T-helper 9 cell (primary cell): ENCODE measurements at regions not wholly inside any gene's neighbourhood (a gene's known extent, or its start where the extent isn't known, plus 50 kb on each side); places are given as distances from the start of the nearest gene placed in this dataset.

Experiments used
- DNase-seq: peaks from one replicate; pipeline ENCODE4 v3.0.0-alpha.2; 2020

- DNase-seq = no peak
These were observed 243.8 kb downstream of the RPS24 start for GRCh38 chr10:78277314-78278057.

DNA sequence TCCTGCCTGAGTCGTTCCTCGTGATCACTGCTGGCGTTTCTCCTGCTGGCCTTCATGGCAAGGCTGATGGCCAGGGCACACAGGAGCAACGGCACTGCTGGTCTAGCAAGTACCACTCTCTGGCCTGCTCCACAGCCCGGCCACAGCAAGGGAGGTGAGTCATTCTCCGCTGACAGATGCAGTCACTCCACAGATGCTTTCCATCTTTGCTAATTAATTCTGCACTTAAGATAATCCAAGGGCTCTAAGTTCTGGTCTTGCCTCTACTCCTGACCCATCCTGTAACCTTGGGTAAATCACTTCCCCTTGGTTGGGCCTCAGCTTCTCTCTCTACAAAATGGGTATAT is 244.4 kb downstream of the RPS24 start:
- no peak for DNase-seq

DNA sequence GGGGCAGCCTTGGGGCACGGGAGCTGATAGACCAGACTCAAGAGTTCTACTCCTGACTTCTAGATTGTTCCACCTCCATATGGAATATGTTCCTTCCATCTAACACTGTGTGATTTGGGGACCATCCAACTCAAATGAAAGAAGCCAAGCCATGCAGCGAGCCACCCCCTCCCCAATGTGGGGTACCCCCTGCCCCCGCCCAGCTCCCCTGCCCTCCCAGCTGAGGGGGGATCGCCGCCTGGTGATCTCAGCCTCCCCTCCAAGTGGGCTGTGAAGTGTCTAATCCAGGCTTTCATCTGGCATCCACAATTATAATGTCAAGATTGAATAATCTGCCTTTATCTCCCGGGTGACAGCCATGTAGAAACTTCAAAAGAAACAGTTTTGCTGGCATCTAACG is 246.1 kb downstream of the RPS24 start:
- no peak for DNase-seq

DNA sequence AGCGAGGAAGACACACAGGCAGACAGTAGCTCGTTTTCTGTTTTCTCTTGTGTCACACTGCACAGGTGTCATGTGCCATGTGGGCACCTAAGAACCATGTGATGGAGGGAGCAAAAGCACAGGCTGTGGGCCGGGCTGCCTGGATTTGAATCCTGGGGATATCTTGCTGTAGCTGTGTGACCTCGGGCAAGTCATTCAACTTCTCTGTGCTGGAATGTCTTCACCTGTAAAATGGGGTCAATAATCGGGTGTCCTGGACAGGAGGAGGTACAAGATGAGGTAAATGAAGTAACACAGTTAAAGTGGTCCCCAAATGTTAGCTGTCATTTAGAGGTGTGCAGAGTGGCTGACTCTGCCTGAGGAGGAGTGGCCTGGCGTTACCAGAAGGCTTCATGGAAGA is 246.9 kb downstream of the RPS24 start:
- no peak for DNase-seq

DNA sequence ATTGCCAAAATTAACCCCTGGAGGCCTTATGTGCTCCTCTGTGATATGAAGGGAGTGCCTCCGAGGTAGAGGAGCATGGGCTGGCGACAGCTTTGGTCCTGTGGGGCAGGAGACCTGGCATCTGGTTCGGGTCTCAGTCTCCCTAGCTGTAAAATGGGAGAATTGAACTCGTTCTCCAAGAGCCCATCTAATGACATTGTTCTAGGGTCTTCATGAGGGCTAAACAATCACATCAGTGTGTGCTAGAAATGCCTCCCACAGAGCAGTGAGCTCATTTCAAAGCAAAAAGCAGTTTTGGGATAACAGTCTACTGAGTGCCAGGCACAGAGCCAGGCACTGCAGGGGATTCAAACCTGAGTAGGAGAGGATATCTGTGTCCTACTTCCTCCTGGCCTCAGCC is 248.0 kb downstream of the RPS24 start:
- no peak for DNase-seq

DNA sequence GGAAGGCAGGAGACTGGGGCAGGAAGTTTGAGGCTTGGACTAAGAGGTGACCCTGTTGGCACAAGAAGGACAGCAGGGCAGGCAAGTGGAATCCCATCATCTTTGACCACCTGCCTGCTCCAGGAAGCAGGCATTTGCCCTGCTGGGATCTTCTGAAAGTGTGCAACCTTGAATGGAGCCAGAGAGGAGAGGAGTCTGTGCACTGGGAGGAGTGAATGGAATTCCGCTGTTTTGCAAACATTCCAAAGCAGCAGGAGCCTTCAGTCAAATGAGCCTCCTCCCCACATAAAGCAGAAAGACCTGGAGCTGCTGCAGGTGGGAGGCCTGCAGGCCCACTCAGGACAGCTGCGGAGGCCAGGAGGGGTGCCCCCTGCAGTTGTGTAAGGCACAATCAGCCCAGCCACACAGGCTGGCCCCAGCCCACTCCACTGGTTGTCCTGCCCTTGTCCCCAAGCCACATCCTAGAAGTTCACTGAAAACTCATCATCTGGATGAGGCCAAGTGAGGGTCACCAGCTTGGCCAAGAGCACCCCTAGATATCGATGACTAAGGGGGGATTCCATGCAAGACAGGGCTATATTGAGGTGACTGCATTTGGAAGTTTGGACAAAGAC is 249.5 kb downstream of the RPS24 start:
- no peak for DNase-seq

- no peak for DNase-seq
These were observed 250.7 kb downstream of the RPS24 start for GRCh38 chr10:78284381-78284780.

DNA sequence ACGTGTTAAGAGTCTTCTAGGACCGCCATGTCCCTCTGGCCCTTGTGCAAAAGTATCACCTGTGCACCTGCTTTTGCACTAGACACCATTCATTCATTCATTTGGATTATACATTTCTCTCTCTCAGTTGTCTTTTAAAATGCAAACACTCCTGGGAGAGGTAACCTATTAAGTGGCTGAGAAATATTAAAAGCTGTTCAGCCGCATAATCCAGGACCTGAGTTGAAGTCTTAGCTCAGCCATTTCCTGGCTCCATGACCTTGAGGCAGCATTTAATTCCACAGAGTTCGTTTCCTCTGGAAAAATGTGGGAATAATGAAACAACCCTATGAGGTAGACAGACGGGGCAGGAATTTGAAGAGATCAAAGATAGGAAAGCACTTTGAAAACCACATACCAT is 251.6 kb downstream of the RPS24 start:
- DNase-seq = no peak

DNA sequence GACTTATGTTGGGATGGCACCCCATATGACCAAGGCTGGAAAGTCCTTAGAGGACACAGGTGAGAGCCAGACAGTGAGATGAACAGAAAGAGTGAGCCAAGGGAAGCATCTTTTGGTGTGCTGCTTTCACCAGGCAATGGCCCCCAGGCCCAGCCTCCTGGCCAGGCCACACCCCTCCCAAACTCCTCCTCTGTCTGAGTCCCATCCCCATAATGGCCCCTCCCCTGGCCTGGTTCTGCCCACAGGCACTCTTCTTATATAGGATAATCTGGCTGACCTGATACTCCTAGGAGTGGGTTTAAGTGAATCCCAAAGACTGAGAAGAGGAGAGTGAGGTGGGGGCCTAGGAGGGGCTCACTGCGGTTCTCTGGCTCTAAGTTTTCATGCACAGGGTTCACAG is 252.5 kb downstream of the RPS24 start:
- DNase-seq = no peak

GRCh38 chr10:78286668-78287067 is 253.0 kb downstream of the RPS24 start:
- DNase-seq = no peak

- no peak for DNase-seq
These were observed 254.0 kb downstream of the RPS24 start for GRCh38 chr10:78287618-78288017.

DNA sequence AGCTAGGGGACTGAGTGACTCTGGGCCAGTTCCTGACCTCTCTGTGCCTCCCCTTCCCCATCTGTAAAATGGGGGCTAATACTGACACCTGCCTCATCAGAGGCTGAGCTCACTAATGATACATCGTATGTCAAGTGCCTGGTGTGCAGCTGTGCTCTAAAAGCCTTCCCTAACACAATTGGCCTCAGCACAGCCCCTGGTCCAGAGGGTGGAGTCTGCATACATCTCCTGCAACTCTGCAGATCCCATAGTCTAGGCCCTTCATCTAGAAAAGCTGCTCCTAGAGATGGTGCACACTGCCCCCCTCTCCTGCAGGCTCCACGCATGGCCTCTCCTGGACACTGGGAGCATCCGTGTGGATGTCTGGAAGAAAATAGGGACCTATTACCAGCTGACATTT is 255.0 kb downstream of the RPS24 start:
- DNase-seq = no peak

DNA sequence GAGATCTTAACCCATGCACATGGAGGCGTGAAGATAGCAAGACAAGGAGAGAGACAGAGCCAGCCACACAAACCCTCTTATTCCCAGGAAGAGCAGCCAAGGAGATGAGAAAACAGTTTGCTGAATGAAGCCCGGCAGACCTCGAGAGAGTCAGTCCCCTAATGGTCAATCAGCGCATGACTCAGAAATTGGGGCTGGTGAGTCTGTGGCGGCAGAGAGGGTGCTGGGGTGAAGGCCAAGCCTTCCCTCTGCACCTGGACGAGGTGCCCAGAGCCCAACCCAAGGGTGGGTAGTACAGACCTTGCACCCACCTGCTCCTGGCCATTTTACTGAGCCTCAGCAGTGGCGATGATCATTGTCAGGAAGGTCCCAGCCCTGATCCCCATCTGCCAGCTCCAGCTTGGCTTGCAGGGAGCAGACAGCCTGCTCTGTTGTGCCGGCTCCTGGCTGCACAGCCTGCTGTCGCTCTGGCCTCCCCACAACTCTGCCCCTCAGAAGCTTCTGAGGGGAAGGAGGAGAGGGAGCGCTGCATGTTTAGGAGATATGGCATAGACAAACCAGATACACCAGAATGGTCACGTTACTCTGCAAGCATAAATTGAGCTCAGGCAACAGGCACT is 256.6 kb downstream of the RPS24 start:
- DNase-seq = no peak

DNA sequence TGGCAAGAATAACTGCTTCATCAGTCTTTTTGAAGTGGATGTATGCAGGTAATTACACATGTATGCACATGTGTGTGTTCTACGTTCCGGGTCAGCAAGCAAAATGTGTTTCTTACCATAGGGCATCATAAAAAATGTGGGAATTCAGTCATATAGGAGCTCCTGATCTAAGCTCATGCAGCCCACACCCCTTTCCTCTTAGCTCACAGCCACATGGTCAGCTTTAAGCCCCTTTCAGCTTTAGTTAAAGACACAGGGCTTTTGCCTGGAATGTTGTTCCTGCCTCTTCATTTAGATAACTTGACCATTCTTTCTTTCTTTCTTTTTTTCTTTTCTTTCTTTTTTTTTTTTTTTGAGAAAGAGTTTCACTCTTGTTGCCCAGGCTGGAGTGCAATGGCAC is 258.1 kb downstream of the RPS24 start:
- DNase-seq = no peak

DNA sequence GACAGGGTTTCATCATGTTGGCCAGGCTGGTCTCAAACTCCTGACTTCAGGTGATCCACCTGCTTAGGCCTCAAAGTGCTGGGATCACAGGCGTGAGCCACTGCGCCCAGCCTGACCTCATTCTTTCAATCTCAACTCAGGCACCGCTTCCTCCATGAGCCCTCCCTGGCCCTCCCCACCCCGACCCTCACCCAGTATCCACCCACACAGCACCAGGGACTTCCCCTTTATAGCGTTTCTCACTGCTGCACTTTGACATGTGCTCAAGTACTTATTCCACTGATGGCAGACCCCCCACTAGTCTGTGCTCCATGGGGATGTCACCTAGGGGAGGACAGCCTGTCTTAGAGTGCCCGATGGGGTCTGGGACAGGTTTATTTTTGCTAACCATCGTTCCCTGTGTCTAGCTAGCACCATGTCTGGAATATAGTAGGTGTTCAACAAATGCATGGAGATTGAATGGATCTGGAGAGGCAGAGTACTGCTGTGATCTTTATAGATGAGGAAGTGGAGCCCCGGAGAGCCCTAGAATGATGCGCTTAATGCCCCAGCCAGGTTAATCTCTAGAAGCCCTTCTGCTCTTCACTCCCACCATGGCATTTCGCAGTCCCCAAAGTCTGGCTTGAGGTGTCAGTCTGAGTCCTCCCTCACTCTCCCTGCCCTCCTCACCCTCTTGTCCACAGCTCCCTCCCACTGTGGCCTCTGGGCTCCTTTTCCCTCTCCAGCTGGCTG is 258.8 kb downstream of the RPS24 start:
- DNase-seq = no peak

DNA sequence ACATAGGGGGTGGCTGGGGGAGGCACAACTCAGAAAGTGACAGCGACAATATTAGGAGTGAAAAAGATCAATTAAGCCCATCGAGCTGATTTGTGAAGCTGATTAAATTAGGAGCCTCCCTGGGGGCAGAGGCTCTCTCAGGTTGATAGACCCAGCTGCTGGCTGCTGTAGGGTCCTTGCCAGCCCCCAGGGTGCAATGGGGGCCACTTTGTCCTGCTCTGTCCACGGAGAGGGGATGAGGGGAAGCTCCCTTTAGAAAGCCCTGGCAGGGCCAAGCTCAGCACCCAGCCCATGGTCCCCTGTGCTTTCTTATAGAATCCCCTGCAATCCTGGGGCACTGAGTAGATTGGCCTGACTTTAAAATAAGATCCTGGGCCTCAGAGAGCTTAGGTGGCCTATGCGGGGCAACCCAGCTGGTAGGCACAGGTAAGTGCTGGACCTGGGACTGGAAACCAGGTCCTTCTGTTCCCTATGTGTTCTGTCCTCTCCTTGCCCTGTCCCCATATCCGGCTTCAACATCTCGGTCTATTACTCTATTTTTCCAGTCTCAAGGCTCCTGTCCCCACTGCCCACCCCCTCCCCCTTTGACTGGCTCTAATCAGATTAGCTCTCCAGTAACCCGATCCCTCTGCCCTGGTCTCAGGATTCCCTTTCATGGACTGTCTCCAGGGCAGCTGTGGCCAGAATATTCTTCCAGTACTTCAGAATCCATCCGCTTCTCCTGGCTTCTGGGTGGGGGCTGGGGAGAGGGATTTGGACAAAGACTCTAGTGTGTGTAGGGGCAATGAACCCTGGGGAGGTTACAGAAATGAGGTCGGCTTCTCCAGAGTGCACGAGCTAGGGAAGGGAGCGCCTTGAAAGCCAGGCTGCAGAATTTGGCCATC is 259.6 kb downstream of the RPS24 start:
- no peak for DNase-seq

DNA sequence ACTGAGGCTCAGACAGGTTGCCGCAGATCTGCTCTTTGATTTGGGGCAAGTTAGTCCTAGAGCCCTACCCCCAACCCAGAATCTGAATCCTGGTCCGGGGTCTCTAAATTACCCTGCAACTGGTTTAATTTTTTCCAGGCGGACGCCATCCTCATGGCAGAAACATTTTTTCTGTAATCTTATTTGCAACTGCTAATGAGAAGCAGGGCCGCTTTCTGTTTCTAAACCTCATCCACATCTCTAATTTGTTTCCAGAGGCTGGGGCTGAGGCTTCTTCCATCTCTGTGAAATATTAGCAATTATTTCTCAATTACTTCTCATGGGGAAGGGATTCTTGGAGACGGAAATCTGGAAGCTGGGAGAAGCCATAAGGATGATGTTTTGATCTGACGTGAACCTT is 261.6 kb downstream of the RPS24 start:
- no peak for DNase-seq

- DNase-seq = no peak
These were observed 263.1 kb downstream of the RPS24 start for GRCh38 chr10:78296785-78297184.

DNA sequence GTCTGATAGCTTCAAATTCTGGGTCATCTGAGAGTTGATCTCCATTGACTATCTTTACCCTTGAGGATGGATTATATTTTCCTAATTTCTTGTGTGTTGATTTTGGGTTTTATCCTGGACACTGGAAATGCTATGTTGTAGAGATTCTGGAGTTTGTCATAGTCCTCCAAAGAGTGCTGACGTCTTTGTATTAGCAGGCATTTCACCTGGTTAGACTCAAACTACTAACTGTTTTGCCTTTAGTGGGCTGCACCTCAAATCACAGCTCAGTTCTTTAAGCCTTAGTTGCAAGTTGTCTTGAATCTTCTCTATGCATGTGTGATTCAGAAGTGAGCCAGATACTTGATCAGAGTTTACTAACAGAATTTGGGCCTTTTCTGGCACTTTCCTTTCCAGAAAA is 264.3 kb downstream of the RPS24 start:
- DNase-seq = no peak

DNA sequence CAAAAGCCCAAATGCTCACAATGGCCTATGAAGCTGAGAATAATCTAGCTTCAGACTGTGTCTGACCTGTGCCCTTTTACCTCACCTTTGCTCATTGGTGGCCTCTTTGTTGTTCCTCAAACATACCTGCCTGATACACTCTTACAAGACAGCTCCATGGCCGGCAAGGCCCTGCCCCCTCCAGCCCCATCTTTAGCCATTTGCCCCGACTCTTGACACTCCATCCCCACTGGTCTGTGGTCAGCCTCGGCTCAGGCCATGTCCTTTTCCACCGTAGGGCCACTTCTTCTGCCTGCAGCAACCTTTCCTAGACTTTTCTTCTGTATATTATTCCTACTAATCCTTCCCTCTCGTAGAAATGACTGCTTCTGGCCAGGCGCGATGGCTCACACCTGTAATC is 265.2 kb downstream of the RPS24 start:
- DNase-seq = no peak

DNA sequence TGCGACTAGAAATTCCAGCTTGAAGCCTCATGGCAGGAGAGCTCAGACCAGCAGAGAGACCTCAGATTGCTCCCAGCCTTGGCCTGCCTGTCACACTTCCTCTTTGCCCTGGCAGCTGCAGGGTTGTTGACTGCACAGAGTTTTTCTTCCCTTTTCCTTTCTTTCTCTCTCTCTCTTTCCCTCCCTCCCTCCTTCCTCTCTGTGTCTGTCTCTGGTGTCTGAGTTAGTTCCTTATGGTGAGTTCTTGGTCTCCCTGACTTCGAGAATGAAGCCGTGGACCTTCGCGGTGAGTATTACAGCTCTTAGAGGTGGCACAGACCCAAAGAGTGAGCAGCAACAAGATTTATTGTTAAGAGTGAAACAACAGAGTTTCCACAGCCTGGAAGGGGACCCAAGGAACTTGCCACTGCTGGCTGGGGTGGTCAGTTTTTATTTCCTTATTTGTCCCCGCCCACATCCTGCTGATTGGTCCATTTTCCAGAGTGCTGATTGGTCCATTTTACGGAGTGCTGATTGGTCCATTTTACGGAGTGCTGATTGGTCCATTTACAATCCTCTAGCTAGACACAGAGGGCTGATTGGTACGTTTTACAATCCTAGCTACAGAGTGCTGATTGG is 266.3 kb downstream of the RPS24 start:
- DNase-seq = no peak

DNA sequence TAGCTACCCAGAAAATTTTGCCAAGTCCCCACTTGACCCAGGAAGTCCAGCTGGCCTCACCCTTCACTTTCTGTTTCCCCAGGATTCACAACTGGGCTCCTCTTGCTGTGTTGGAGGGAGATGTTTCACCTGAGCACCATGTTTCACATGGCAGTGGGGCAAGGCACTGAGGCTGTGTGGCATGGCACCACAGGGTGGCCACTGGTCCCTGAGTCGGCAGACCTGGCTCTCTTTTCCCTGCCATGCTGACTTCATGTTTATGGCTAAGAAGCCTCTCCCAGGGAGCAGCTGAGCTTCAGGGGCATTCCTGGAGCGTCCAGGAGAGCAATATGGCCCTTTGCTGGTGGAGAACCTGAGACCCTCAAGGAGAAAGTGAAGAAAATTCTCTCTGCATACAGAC is 266.9 kb downstream of the RPS24 start:
- DNase-seq = no peak
